GM19452 (cell line): ENCODE measurements at regions not wholly inside any gene's neighbourhood (a gene's known extent, or its start where the extent isn't known, plus 50 kb on each side); places are given as distances from the start of the nearest gene placed in this dataset.

Experiments used
- ATAC-seq: cut with Tn5 transposase; IDR thresholded peaks from one replicate; pipeline ENCODE4 v1.9.1; 2021; ENCODE audit not compliant: unreplicated experiment

DNA sequence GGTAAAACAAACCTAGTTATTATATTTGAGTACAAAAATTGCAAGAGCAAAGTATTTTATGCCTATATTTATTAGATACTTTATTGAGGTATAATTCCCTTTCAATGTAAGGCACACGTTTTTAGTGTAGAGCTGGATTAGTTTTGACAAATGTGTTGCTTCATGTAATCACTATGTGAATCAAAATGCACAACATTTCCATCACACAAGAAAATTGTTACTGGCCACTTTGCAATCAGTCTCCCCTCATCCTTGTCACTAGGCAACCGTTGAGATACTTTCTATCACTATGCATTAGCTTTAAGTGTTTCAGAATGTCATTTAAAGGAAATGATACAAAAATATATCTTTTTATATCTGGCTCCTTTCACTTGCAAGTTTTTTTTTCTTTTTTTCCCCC lies 531.0 kb downstream of the CCER1 start:
- no peak for ATAC-seq

- ATAC-seq = no peak
These were observed 544.0 kb downstream of the CCER1 start for GRCh38 chr12:90410962-90411361.

DNA sequence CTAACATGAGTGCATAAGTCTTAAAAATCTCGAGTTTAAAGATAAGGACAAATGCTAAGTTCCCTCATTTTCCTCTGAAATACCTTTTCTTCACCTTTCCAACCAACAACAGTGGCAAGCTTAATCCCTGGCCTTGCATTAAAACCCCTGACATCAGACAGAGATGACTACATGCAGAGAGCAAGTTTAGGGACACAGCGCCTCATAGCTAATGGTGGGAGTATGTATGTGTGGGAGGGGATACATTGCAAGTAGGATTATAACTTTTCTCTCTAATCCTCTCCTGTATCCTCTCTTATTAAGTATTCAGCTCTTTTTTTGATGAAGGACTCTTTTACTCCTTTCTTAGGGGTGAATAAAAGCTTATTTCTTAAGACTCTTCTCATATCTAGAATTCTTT lies 547.1 kb downstream of the CCER1 start:
- ATAC-seq = no peak

DNA sequence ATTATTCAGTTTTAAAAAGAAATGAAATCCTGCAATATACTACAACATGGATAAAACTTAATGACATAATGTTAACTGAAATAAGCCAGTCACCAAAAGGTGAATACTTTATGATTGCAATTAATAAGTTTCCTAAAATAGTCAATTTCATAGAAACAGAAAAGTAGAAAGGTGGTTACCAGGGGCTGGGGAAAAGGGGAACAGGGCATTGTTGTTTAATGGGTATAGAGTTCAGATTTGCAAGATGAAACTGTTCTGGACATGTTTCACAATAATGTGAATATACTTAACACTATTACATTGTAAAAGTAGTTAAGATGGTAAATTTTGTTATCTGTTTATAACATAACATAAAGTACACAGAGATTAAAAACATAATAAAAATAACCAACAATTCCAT lies 550.9 kb downstream of the CCER1 start:
- ATAC-seq = peak; percentile 82

DNA sequence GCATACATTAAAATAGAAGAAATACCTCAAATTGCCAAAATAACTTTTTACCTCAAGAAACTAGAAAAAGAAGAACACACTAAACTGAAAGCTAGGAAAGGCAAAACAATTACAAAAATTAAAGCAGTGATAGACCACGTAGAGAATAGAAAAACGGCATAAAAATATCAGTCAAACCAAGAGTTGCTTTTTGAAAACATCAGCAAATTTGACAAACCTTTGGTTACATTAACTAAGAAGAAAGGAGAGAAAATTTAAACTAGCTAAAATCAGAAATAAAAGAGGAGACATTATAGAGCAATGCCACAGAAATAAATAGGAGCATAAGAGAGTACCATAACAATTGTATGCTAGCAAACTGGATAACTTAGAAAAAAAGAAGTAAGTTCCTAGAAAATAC lies 553.8 kb downstream of the CCER1 start:
- ATAC-seq = no peak

DNA sequence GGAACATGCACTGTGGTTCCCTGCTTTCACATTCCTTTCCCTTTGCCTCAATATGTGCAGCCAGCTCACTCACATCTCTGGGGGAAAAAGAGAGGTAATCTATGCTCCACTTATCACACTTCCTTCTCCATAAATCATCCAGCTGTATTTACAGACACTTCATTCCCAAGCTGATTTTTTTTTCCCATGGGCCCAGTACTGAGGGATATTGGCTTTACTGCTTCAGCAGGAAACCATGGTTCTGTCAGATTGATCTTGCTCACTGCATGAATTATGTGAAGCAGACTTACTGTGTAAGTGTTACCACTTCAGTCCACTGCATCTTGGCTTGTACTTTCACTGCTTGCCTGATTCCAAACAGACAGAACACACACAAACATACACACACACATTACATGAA lies 555.6 kb downstream of the CCER1 start:
- no peak for ATAC-seq

- no peak for ATAC-seq
These were observed 556.6 kb downstream of the CCER1 start for GRCh38 chr12:90398285-90398836.

DNA sequence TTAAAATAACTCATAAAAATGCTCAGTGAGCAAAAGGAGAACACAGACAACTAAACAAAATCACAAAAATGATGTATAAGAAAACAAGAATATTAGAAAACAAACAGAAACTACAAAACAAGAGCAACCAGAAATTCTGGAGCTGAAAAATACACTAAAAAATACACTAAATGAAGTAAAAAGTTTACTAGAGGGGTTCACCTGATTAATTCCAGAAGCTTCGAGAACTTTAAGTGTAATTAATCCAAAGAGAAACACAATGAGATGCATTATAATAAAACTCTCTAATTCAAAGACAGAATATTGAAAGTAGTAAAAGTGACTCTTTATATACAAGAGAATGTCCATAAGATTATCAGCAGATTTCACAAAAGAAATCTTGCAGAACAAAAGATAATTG lies 558.4 kb downstream of the CCER1 start:
- ATAC-seq = no peak

GRCh38 chr12:90393652-90394051 lies 561.3 kb downstream of the CCER1 start:
- no peak for ATAC-seq

- ATAC-seq = no peak
These were observed 561.9 kb downstream of the CCER1 start for GRCh38 chr12:90393089-90393488.

DNA sequence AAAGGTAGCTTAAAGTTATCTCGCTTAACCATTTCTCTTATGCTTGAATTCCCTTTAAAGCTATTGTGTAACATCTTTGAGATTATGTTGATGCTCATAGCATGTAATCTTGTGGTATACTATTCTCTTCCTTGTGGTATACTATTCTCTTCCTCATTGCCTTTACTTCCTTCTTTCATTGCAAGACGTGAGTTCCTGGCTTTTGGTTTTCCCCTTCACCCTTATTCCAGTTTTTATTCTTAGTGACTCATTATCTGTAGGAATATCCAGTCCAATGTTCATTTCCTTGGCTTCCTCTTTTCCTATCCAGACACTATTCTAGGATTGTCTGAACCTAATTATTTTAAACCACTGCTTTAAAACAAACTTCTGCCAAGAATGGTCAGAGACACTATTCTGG lies 564.0 kb downstream of the CCER1 start:
- ATAC-seq = no peak

GRCh38 chr12:90368081-90368480 lies 586.9 kb downstream of the CCER1 start:
- no peak for ATAC-seq

DNA sequence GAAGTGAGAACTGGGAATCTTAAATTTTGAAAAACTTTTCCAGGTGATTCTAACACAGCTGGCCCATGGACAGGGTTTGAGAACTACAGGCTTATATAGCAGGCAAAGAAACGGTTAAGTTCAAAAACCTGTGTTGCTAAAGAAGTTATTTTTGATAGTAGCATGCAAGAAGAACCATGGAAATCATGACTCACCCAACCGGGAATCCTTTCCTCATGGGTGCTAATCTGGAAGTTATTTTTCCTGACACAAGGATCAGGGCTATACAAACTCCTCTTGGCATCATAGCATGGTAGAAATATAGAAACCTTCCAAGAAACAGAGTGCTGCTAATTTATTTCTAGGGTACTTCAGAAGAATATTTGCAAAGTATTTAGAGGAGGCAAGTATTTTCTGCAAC lies 588.7 kb downstream of the CCER1 start:
- no peak for ATAC-seq

GRCh38 chr12:90360300-90360699 lies 594.7 kb downstream of the CCER1 start:
- ATAC-seq = no peak

- no peak for ATAC-seq
These were observed 599.1 kb downstream of the CCER1 start for GRCh38 chr12:90355711-90356355.

- no peak for ATAC-seq
These were observed 611.0 kb downstream of the CCER1 start for GRCh38 chr12:90343966-90344365.

DNA sequence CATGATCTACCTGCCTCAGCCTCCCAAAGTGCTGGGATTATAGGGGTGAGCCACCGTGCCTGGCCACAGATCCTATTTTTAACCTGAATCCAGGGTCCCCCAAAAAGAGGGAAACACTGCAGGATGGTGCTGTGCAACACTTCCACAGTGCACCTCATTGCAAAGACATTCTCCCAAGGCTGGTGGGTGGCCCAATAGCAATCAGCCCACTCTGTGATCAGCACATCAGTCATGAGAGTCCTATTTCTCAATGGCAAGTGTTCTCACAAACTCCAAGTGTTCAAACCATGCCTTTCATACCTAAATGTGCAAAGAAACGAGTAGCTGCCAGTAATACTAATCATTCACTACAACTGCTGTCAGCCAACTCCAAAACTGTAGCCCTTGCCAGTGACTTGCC lies 612.9 kb downstream of the CCER1 start:
- ATAC-seq = no peak

DNA sequence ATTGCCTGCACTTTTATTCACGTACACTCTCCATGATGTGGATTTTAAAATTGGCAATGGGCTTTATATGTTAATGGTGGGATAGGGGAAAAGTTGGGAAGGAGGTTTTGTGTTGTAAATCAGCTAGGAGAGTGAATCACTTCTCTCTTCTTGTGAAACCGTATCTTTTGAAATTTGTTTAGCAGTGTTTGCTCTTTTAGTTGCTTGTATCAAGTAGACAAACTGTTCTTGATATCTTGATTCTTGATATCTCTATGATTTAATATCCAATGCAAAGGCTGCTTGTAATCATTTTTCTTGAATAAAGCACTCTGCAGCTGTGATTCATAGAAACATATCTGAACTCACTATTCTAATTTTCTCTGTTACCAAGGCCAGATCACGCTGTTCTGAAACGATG lies 615.1 kb downstream of the CCER1 start:
- ATAC-seq = no peak

DNA sequence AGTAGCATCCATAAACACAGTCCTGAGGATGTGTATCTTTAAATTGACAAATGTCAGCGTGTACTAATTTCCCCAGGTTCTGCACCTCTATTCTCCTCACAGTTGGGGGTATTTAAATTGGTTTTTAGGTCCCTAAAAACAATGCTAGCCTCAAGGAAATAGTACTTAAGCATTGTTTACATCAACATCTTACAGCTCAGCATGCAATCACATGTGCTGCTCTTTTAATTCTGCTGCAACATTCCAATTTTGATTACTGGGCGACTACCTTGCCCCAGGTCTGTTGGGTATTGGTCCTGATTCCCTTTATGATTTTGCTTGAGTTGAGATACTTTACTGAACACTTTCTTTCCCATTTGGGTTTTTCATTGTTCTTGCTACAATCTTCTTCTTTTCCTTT lies 616.6 kb downstream of the CCER1 start:
- ATAC-seq = no peak

- no peak for ATAC-seq
These were observed 618.0 kb downstream of the CCER1 start for GRCh38 chr12:90337018-90337417.

DNA sequence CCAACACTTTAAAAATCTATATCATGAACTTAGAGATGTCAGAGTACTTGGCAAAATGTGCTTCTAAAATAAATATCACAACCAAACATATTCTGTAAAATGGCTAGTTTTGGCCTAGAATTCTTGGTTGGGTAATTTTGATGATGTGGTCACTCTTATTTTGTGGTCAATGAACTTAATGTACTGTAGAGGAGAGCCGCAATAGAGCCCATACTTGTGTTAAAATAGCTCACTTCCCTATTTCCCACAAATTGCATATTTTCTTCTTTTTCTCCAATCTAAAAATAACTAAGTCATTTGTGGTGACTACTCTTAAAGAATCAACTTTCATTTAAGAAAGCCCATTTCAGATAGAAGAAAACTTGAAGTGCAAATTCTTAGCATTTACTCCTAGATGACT lies 619.4 kb downstream of the CCER1 start:
- no peak for ATAC-seq

DNA sequence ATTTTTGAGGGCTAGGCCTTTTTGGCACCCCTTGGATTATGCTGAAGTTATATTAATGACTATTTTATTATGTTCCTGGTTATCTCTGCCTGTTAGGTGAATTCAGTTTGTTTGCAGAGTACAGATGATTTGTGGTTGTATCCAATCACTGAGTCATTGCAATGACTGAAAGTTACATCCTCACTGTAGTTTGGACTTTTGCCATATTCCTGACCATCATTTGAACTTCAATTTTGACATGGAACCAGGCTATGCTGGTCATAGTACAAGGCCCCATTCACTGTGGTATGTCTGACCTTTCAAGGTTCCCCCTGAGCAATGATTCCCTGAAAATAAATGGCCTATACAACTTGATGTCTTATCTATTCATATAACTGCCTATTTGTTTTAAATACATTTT lies 621.0 kb downstream of the CCER1 start:
- no peak for ATAC-seq

GRCh38 chr12:90333424-90333823 lies 621.6 kb downstream of the CCER1 start:
- no peak for ATAC-seq
